K562 (cell line): ENCODE measurements at regions not wholly inside any gene's neighbourhood (a gene's known extent, or its start where the extent isn't known, plus 50 kb on each side); places are given as distances from the start of the nearest gene placed in this dataset.

Source experiments
- ATAC-seq: fragments of 200-7000 bp; cut with Tn5 transposase; 3 replicates; pipeline ENCODE4 v1.9.1; 2020; ENCODE audit warnings: moderate library complexity
- BruUV-seq: library from RNA; stranded (reverse); fragments of 400-500 nt; replicated peaks from 2 replicates; lab custom pipeline; 2021; lab: Mats Ljungman, UMichigan
- CTCF ChIA-PET: fragments of 300-600 bp; formaldehyde crosslinking; extraction: SDS; loops from one replicate; lab custom pipeline; 2021; ENCODE audit warnings: low intra/inter-chr PET ratio; lab: Yijun Ruan, JAX
- POLR2A ChIA-PET: fragments of 300-600, 350-650 bp; sonication (Branson Sonifier 250); formaldehyde crosslinking; extraction: SDS; loops from one replicate; lab custom pipeline; 2021; ENCODE audit warnings: antibody characterized with exemption, inconsistent platforms; lab: Yijun Ruan, JAX
- DNase-seq, 4 experiments: peaks; one replicate each; pipeline versions ENCODE4 v3.0.0 to v3.0.0-alpha.2; 2011 to 2018; ENCODE audit warnings: low spot score in 3 of 4, mixed read lengths in 3 of 4; ENCODE audit errors: extremely low read depth in 1 of 4
- FAIRE-seq: peaks from 2 replicates; lab custom pipeline; 2011; peaks lifted over from hg19 to GRCh38; lab: Jason Lieb, UNC
- H2AFZ ChIP-seq: 2 replicates; pipeline ENCODE4 v1.6.0; 2011; ENCODE audit warnings: low read depth, low read length, control low read depth, inconsistent platforms
- H3K27ac ChIP-seq: fragments of 200-600 bp; 3 replicates; pipeline ENCODE4 v1.8.0; 2011; ENCODE audit warnings: low read depth, mild to moderate bottlenecking, control low read depth, inconsistent platforms, low read length, moderate library complexity, mixed read lengths; ENCODE audit errors: extremely low read depth
- H3K27me3 ChIP-seq, 2 experiments: fragments of 300-600 bp in 1 of 2; 2 replicates in 1 of 2; 3 replicates in 1 of 2; pipeline versions ENCODE4 v1.6.0 to v1.8.0; 2011; ENCODE audit warnings: inconsistent platforms in 2 of 2, low read length in 2 of 2, mild to moderate bottlenecking in 1 of 2, mixed read lengths in 1 of 2, moderate library complexity in 1 of 2; ENCODE audit not compliant: control insufficient read depth in 2 of 2, insufficient read depth in 2 of 2
- H3K36me3 ChIP-seq: fragments of 300-600 bp; 3 replicates; pipeline ENCODE4 v1.8.0; 2011; ENCODE audit warnings: mild to moderate bottlenecking, low read length, inconsistent platforms; ENCODE audit not compliant: control insufficient read depth, insufficient read depth
- H3K4me1 ChIP-seq, 2 experiments: fragments of 200-600 bp in 1 of 2; replicated peaks in 1 of 2; 2 replicates in 1 of 2; 3 replicates in 1 of 2; pipeline versions ENCODE4 v1.5.1 to v1.8.0; 2011; ENCODE audit warnings: inconsistent platforms in 2 of 2, low read length in 2 of 2, mild to moderate bottlenecking in 1 of 2, mixed read lengths in 1 of 2, moderate library complexity in 1 of 2; ENCODE audit not compliant: control insufficient read depth in 2 of 2, insufficient read depth in 2 of 2
- H3K4me2 ChIP-seq: 2 replicates; pipeline ENCODE4 v1.6.1; 2011; ENCODE audit warnings: low read length, control low read depth, inconsistent platforms, mixed read lengths; ENCODE audit not compliant: insufficient read depth
- H3K4me3 ChIP-seq: fragments of 200-600 bp; sonication (generic), shearing (Covaris generic); 2 replicates; pipeline ENCODE4 v1.5.1; 2016; ENCODE audit warnings: control low read depth, inconsistent platforms
- H3K79me2 ChIP-seq: fragments of 200-600 bp; 3 replicates; pipeline ENCODE4 v1.8.0; 2011; ENCODE audit warnings: low read length, inconsistent platforms; ENCODE audit not compliant: control insufficient read depth, insufficient read depth
- H3K9ac ChIP-seq, 2 experiments: 2 replicates each; pipeline versions ENCODE4 v1.6.0 to v1.6.1; 2011; ENCODE audit warnings: low read depth in 2 of 2, low read length in 2 of 2, control low read depth in 1 of 2, inconsistent platforms in 1 of 2, mild to moderate bottlenecking in 1 of 2, mixed read lengths in 1 of 2; ENCODE audit not compliant: insufficient read depth in 1 of 2
- H3K9me1 ChIP-seq: one replicate; pipeline ENCODE4 v1.6.0; 2011; ENCODE audit warnings: inconsistent platforms, mild to moderate bottlenecking, low read length, moderate library complexity; ENCODE audit not compliant: control insufficient read depth, insufficient read depth
- H3K9me3 ChIP-seq: replicated peaks from 2 replicates; pipeline ENCODE4 v1.5.1; 2011; ENCODE audit warnings: low read depth, low read length, inconsistent platforms; ENCODE audit not compliant: control insufficient read depth, insufficient read depth
- H4K20me1 ChIP-seq: replicated peaks from 2 replicates; pipeline ENCODE4 v1.6.1; 2011; ENCODE audit warnings: low read length, inconsistent platforms, mixed read lengths; ENCODE audit not compliant: control insufficient read depth, insufficient read depth
- CEBPG ChIP-seq, 3 experiments: fragments of 200-800 bp in 1 of 3; sonication (Bioruptor generic) in 1 of 3; sonication (generic) in 1 of 3; formaldehyde crosslinking in 1 of 3; IDR thresholded peaks in 2 of 3; conservative IDR thresholded peaks in 1 of 3; 2 replicates each; pipeline versions ENCODE4 v1.6.1 to v1.8.0; 2016 to 2022; ENCODE audit warnings: missing compliant biosample characterization in 2 of 3, missing genetic modification characterization in 2 of 3, mild to moderate bottlenecking in 1 of 3, missing genetic modification reagents in 1 of 3
- DIDO1 ChIP-seq: fragments of 450-650 bp; IDR thresholded peaks from 2 replicates; pipeline ENCODE4 v1.6.1; 2016; ENCODE audit warnings: low read depth, missing biosample characterization, missing genetic modification characterization
- HCFC1 ChIP-seq: IDR thresholded peaks from 2 replicates; pipeline ENCODE4 v1.6.1; 2012; ENCODE audit warnings: low read depth, low read length, improper control_type of control experiment
- NCOA6 ChIP-seq: fragments of 450-650 bp; IDR thresholded peaks from 2 replicates; pipeline ENCODE4 v1.6.1; 2017; ENCODE audit warnings: mild to moderate bottlenecking
- RCOR1 ChIP-seq, 2 experiments: IDR thresholded peaks; 2 replicates each; pipeline ENCODE4 v1.6.1; 2012; ENCODE audit warnings: low read depth in 2 of 2, low read length in 2 of 2, borderline replicate concordance in 1 of 2, improper control_type of control experiment in 1 of 2
- WGBS: fragments of 100-300 bp; shearing (Covaris generic); methylation state at CpG from one replicate; pipeline ENCODE4 v1.1.6; 2016; ENCODE audit warnings: low coverage, mixed read lengths; ENCODE audit not compliant: insufficient coverage; ENCODE audit errors: missing lambda C conversion rate; 5-methylcytosine and 5-hydroxymethylcytosine counted together
- in situ Hi-C: fragments of 300-500 bp; cut with MboI; formaldehyde crosslinking; loops from 4 replicates; pipeline ENCODE4 v1.15.0; 2018; ENCODE audit warnings: inconsistent platforms, mixed read lengths
- intact Hi-C: fragments of 100-400 bp; cut with micrococcal nuclease; formaldehyde crosslinking; loops from 2 replicates; pipeline ENCODE4 v1.14.2; 2022
- TF ChIP-seq, protein P1 (sequence below), 2 experiments: fragments of 450-650 bp; formaldehyde crosslinking in 1 of 2; IDR thresholded peaks; 2 replicates each; pipeline versions ENCODE4 v1.4.0 to v1.6.1; 2014 to 2020; ENCODE audit warnings: mild to moderate bottlenecking in 2 of 2, borderline replicate concordance in 1 of 2, low read depth in 1 of 2

DNA sequence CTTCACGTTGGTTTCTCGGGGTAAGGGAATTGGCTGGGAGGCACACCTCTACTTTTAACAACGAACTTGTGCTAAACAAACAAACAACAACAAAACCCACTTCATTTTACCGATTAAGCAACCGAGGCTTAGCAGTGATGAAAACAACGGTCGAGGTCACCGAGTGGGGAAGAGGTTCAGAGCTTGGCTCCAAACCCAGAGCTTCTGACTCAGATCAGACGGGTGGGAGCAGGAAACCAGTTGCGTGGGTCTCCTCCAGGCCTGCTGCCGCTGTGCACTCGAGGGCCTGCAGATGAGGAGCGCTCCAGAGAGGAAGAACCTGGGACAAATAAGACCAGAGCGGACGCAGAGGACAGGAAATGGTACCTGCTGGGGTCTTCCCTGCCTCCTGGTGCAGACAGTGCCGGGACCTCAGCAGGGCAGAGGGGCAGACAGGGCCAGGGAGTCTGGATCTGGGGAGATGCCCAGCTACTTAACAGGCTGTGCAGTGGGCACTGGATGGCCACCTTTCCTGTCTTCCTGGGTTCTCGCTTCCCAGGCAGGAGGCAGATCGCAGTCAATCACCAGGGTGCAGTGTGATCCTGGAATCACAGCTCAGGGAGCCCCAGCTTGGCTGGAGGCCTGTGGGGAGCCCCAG lies 99.0 kb upstream of the MEF2A start:
- Histone ChIP-seq H3K9ac (no peak overlapping the region; a peak in 1 of 4 replicates), H3K9me1 (no peaks in the 10 kb centered on the region), H3K4me1 (no peaks in the 10 kb centered on the region), H3K27me3 (no peaks in the 10 kb centered on the region), H3K27ac (no peak overlapping the region), H2AFZ (no peak overlapping the region), H4K20me1 (no peaks in the 10 kb centered on the region), H3K4me3 (no peak overlapping the region), H3K79me2 (no peaks in the 10 kb centered on the region), H3K4me2 (no peak overlapping the region), H3K36me3 (no peaks in the 10 kb centered on the region), H3K9me3 (no peaks in the 10 kb centered on the region)
- BruUV-seq: no TSS peak
- POLR2A ChIA-PET: interaction anchor here (1.4 kb wide), 1 partner anchor 11 kb away, joined by 4 read pairs; no protein-coding TSS in a partner anchor
- in situ Hi-C loops (no loop called here), intact Hi-C loops (no loop called here)
- no peak for TF ChIP-seq NCOA6
- TF ChIP-seq CEBPG (CRISPR knock-in tag; IDR thresholded peaks at IDR 0.05): no peak
- 0 out of 4 replicates have a peak, but pooled peaks of 1 of the 2 experiments have one; percentile 32 for TF ChIP-seq CEBPG (tag; conservative IDR thresholded peaks at IDR 0.05 in 1 of 2, IDR thresholded peaks at IDR 0.05 in 1 of 2)
- DNase-seq (no peak), FAIRE-seq (no peak), ATAC-seq (no peak)
- WGBS: under 1% methylated on average over 18 of the region's 18 CpGs
- CTCF ChIA-PET: no interaction called here

DNA sequence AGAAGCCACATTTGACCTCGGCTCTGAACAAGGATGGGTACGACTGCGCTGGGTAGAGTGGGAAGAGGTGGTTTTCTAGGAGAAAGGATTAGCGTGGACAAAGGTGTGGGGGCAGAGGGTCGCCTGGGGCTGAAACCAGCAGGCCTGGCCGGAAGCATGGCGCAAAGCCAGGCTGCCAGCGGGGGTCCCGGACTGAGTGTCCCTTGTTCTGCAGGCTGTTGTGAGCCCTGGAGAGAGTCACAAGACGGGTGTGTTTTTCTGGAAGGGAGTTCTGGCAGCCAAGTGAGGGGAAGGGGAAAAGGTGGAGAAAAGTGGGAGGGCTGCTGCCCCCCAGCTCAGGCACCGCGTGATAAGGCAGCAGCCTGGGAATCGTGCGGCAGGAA lies 98.5 kb upstream of the MEF2A start:
- Histone ChIP-seq H3K4me2 (no peak overlapping the region), H3K79me2 (no peaks in the 10 kb centered on the region), H3K9me3 (no peaks in the 10 kb centered on the region), H3K4me1 (no peaks in the 10 kb centered on the region), H3K9me1 (no peaks in the 10 kb centered on the region), H4K20me1 (no peaks in the 10 kb centered on the region), H3K4me3 (no peak overlapping the region), H3K27me3 (peaks cover 0 to 2% of the 10 kb centered on the region in 2 experiments; a peak in 1 of 5 replicates), H3K27ac (no peak overlapping the region), H3K9ac (no peak overlapping the region), H3K36me3 (no peaks in the 10 kb centered on the region), H2AFZ (no peak overlapping the region)
- 0% methylated on average over 14 of the region's 14 CpGs for WGBS
- intact Hi-C loops: no loop called here
- POLR2A ChIA-PET: interaction anchor here (1.4 kb wide), 1 partner anchor 11 kb away, joined by 4 read pairs; no protein-coding TSS in a partner anchor
- no peak for ATAC-seq
- DNase-seq: no peak
- CTCF ChIA-PET: no interaction called here
- in situ Hi-C loops: no loop called here
- FAIRE-seq: no peak
- BruUV-seq: no TSS peak
- TF ChIP-seq RCOR1 (IDR thresholded peaks at IDR 0.05; ENCODE audit: borderline replicate concordance in 1 of 2, low read depth in 2 of 2, low read length in 2 of 2): no peak
- TF ChIP-seq, protein P1, sequence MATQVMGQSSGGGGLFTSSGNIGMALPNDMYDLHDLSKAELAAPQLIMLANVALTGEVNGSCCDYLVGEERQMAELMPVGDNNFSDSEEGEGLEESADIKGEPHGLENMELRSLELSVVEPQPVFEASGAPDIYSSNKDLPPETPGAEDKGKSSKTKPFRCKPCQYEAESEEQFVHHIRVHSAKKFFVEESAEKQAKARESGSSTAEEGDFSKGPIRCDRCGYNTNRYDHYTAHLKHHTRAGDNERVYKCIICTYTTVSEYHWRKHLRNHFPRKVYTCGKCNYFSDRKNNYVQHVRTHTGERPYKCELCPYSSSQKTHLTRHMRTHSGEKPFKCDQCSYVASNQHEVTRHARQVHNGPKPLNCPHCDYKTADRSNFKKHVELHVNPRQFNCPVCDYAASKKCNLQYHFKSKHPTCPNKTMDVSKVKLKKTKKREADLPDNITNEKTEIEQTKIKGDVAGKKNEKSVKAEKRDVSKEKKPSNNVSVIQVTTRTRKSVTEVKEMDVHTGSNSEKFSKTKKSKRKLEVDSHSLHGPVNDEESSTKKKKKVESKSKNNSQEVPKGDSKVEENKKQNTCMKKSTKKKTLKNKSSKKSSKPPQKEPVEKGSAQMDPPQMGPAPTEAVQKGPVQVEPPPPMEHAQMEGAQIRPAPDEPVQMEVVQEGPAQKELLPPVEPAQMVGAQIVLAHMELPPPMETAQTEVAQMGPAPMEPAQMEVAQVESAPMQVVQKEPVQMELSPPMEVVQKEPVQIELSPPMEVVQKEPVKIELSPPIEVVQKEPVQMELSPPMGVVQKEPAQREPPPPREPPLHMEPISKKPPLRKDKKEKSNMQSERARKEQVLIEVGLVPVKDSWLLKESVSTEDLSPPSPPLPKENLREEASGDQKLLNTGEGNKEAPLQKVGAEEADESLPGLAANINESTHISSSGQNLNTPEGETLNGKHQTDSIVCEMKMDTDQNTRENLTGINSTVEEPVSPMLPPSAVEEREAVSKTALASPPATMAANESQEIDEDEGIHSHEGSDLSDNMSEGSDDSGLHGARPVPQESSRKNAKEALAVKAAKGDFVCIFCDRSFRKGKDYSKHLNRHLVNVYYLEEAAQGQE (IDR thresholded peaks at IDR 0.05; ENCODE audit: borderline replicate concordance): no peak
- TF ChIP-seq, protein P1 (CRISPR knock-in tag; IDR thresholded peaks at IDR 0.05; ENCODE audit: low read depth): no peak
- TF ChIP-seq DIDO1 (tag): no peak
- no peak for TF ChIP-seq HCFC1
